Activated T-helper 2 cell treated with anti-CD3 and anti-CD28 coated beads, Interferon-gamma antibody, Interleukin-2, Interleukin-4, amounts not matched to agents 10 μg/mL and 5 μg/mL and 100 μg/mL, durations not matched to agents 14 hours and 24 hours and 36 hours (primary cell): ENCODE measurements at regions not wholly inside any gene's neighbourhood (a gene's known extent, or its start where the extent isn't known, plus 50 kb on each side); places are given as distances from the start of the nearest gene placed in this dataset.

Experiments used
- DNase-seq: peaks from one replicate; pipeline ENCODE4 v3.0.0; 2021; ENCODE audit warnings: low spot score
- H3K27ac Mint-ChIP-seq: one replicate; pipeline ENCODE4 v1.8.0; 2021; ENCODE audit warnings: mixed read lengths
- H3K27me3 Mint-ChIP-seq: one replicate; pipeline ENCODE4 v1.8.0; 2021; ENCODE audit warnings: low read depth, mixed read lengths
- H3K36me3 Mint-ChIP-seq: one replicate; pipeline ENCODE4 v1.8.0; 2021; ENCODE audit warnings: low read depth, mixed read lengths
- H3K4me1 Mint-ChIP-seq: one replicate; pipeline ENCODE4 v1.8.0; 2021; ENCODE audit warnings: low read depth, mixed read lengths
- H3K4me3 Mint-ChIP-seq: one replicate; pipeline ENCODE4 v1.8.0; 2021; ENCODE audit warnings: low read depth, mild to moderate bottlenecking, moderate library complexity, mixed read lengths
- H3K9me3 Mint-ChIP-seq: one replicate; pipeline ENCODE4 v1.8.0; 2021; ENCODE audit warnings: mixed read lengths
- intact Hi-C: fragments of 100-400 bp; cut with micrococcal nuclease; formaldehyde crosslinking; loops from one replicate; pipeline ENCODE4 v1.15.1; 2023

DNA sequence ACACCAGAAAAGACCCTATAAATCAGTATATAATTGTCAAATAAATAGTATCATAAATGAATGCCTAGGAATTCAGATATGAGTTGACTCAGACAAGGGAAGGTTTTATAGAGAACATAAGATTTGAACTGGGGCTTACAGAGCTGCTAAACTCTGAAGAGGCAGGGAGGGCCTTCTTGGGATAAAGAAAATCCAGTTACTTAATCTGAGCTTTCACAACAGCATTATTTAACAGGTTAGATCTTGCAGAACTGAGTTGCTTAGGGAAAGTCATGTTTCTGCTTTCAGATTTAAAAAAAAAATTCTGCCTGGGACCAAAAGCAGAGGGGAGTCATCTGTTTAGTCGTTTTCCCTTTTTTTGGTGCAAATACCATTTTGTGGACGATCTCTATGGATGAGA, 594.8 kb upstream of the FZD8 start:
- Mint-ChIP-seq H3K27me3 (no peaks in the 10 kb centered on the region), H3K27ac (no peak overlapping the region), H3K36me3 (no peaks in the 10 kb centered on the region), H3K4me1 (no peaks in the 10 kb centered on the region), H3K9me3 (peaks cover 40% of the 10 kb centered on the region), H3K4me3 (no peak overlapping the region)
- DNase-seq = no peak
- intact Hi-C loops = no loop called here

DNA sequence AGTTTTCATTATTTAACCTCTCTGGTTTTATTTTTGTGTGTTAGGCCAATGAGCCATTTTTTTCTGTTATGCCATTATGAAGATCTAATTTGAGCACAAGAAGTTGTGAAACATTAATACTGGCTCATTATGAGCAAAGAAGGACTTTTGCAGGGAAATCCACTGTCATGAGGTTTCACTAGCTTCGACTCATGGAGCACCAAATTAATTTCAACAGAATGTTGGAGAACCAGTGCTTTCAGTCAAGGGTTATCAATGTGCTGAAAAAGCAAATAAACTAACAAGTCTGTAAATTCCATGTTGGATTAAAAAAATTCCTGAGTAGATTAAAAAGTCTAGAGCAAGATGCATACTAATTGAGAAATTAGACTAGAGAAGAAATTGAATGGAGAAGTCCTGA, 594.2 kb upstream of the FZD8 start:
- no peak for DNase-seq
- intact Hi-C loops = no loop called here
- Mint-ChIP-seq H3K9me3 (peaks cover 40% of the 10 kb centered on the region), H3K36me3 (no peaks in the 10 kb centered on the region), H3K27ac (no peak overlapping the region), H3K27me3 (no peaks in the 10 kb centered on the region), H3K4me3 (no peak overlapping the region), H3K4me1 (no peaks in the 10 kb centered on the region)

DNA sequence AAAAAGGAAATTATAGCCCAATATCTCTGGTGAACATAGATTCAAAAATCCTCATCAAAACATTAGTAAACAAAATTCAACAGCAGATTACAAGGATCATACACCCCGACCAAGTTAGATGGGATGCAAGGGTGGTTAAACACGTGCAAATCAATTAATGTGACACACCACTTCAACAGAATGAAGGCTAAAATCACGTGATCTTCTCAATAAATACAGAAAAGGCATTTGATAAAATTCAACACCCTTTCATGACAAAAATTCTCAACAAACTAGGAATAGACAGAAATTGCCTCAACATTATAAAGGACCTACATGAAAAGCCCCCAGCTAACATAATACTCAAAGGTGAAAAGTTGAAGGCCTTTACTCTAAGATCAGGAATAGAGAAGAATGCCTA, 590.8 kb upstream of the FZD8 start:
- intact Hi-C loops = no loop called here
- H3K4me1 Mint-ChIP-seq = no peaks in the 10 kb centered on the region

DNA sequence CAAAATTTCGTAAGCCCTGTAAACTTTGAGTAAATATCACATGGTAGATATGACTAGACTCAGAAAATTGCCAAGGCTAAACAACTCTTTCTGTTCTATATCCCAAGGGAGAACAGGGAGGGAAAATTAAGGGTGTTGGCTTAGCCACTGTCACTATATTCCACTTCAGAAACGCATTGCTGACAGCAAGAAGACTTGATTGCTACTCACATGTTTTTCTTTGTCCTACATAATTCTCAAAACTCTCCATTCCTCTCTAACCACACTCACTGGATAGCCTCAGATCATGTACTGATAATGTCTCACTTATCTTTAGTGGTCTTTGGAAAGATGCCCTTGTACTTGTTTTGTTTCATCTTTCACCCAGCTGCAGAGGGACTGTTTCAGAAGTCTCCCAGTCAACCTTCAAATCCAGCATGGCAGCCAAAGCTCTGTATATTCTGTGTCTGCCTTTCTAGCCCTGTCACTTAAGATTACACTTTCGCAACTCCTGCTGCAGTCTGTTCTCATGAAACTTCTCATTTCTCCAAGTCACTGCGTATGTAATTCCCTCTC, 582.4 kb upstream of the FZD8 start:
- no peak for DNase-seq
- peaks cover 41% of the 10 kb centered on the region for H3K9me3 Mint-ChIP-seq
- no peaks in the 10 kb centered on the region for H3K4me1 Mint-ChIP-seq
- no peaks in the 10 kb centered on the region for H3K27me3 Mint-ChIP-seq
- H3K27ac Mint-ChIP-seq = no peak overlapping the region
- H3K4me3 Mint-ChIP-seq = no peak overlapping the region
- H3K36me3 Mint-ChIP-seq = no peaks in the 10 kb centered on the region
- intact Hi-C loops = no loop called here

More for the DNA sequence above, 590.8 kb upstream of the FZD8 start:
- H3K27ac Mint-ChIP-seq = no peak overlapping the region
- H3K36me3 Mint-ChIP-seq = no peaks in the 10 kb centered on the region
- no peaks in the 10 kb centered on the region for H3K27me3 Mint-ChIP-seq
- H3K9me3 Mint-ChIP-seq = peaks cover 40% of the 10 kb centered on the region
- no peak for DNase-seq
- H3K4me3 Mint-ChIP-seq = no peak overlapping the region

DNA sequence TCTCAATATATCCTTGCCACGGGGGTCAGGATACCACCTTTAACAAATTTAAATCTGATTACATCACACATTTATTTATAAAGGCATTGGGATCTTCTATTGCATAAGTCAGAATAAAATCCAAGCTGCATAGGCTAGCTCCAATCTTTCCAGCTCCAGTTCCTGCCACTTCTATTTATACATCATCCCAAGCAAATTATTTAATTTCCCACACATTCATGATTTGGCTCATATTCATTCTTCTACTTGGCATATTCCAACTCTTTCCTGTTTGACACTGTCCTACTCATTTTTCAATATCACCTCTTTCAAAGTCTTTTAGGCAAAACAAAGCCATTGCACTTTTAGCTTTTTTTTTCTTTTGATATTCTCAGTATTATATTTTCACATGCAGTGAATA, 579.0 kb upstream of the FZD8 start:
- H3K36me3 Mint-ChIP-seq = no peaks in the 10 kb centered on the region
- H3K27me3 Mint-ChIP-seq = no peaks in the 10 kb centered on the region
- no peak overlapping the region for H3K27ac Mint-ChIP-seq
- no peak overlapping the region for H3K4me3 Mint-ChIP-seq
- peaks cover 35% of the 10 kb centered on the region for H3K9me3 Mint-ChIP-seq
- no peaks in the 10 kb centered on the region for H3K4me1 Mint-ChIP-seq
- intact Hi-C loops = no loop called here
- DNase-seq = no peak

DNA sequence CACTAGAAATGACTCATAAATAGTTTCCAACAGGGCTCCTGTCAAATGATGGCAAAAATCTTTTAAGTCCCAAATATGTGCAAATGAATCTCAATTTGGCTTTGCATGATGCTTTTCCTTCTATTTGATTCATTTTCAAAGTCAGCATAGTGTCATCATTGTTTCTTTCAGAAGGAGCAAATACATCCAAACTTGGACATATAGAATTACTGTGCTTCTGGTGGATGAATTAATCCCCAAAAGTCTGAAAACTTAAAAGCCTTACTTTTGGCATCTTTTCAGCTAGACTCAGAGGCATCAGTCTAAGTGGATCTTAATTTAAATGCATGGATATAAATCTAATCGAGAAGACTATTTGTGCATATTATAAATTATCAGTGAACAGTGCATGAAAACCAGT, 578.1 kb upstream of the FZD8 start:
- Mint-ChIP-seq H3K36me3 (no peaks in the 10 kb centered on the region), H3K4me1 (no peaks in the 10 kb centered on the region), H3K9me3 (peaks cover 39% of the 10 kb centered on the region), H3K4me3 (no peak overlapping the region), H3K27me3 (no peaks in the 10 kb centered on the region), H3K27ac (no peak overlapping the region)
- no peak for DNase-seq
- intact Hi-C loops = no loop called here

DNA sequence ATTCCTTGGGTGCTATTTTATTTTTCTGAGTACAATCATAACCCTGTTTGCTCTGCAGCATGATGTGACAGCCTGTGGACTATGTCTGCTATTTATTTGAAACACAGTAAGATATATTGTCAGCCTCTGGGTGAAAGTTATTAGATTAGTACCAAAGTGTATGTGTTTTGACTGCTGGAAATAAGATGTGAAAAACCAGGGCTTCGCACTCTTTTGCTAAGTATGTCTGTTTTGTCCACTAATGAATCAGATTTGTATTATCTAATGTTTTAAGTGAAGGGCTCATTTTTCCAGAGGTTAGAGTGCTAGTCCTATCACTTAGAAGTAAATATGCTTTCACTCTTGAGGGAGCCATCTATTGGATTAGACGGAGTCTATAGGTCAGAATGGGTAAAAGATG, 569.8 kb upstream of the FZD8 start:
- Mint-ChIP-seq H3K27ac (no peak overlapping the region), H3K4me1 (no peaks in the 10 kb centered on the region), H3K4me3 (no peak overlapping the region), H3K9me3 (peaks cover 31% of the 10 kb centered on the region), H3K36me3 (no peaks in the 10 kb centered on the region), H3K27me3 (no peaks in the 10 kb centered on the region)
- DNase-seq = no peak
- intact Hi-C loops = no loop called here

DNA sequence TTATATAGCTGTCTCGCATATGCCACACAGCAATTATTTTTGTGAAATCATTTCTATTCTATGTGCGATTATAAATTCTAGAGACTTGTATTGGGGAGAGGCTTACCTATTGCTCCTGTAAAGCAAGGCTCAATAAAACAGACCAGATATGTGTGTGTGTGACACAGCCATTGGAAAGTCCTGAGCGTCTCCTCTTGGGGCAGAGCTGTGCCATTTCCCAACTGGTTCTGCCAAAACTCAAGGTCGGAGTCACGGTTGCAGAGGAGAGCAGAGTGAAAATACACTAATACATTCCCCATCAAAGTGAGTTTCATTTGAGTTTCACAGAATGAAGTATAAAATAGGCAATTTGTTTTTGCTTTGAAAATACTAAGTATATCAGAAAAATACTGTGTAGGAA, 567.4 kb upstream of the FZD8 start:
- no peaks in the 10 kb centered on the region for H3K27me3 Mint-ChIP-seq
- H3K27ac Mint-ChIP-seq = no peak overlapping the region
- H3K4me3 Mint-ChIP-seq = no peak overlapping the region
- DNase-seq = no peak
- intact Hi-C loops = no loop called here
- peaks cover 43% of the 10 kb centered on the region for H3K9me3 Mint-ChIP-seq
- no peaks in the 10 kb centered on the region for H3K4me1 Mint-ChIP-seq
- H3K36me3 Mint-ChIP-seq = no peaks in the 10 kb centered on the region

DNA sequence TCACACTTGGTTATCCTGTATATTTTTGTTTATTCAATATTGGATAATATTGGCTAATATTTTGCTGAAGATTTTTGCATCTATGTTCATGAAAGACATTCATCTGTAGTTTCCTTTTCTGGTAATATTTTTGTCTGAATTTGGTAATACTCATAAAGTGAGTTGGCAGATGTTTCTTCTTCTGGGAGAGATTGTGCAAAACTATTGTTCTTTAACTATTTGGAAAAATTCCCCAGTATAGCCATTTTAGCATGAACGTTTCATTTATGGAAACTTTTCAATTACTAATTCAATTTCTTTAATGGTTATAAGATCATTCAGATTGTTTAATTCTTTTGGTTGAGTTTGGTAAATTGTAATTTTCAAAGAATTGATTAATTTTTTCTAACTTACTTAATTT, 560.8 kb upstream of the FZD8 start:
- intact Hi-C loops = no loop called here
- H3K27me3 Mint-ChIP-seq = no peaks in the 10 kb centered on the region
- no peak overlapping the region for H3K4me3 Mint-ChIP-seq
- H3K27ac Mint-ChIP-seq = no peak overlapping the region
- H3K4me1 Mint-ChIP-seq = no peaks in the 10 kb centered on the region
- no peaks in the 10 kb centered on the region for H3K36me3 Mint-ChIP-seq
- no peak for DNase-seq
- H3K9me3 Mint-ChIP-seq = peaks cover 47% of the 10 kb centered on the region

DNA sequence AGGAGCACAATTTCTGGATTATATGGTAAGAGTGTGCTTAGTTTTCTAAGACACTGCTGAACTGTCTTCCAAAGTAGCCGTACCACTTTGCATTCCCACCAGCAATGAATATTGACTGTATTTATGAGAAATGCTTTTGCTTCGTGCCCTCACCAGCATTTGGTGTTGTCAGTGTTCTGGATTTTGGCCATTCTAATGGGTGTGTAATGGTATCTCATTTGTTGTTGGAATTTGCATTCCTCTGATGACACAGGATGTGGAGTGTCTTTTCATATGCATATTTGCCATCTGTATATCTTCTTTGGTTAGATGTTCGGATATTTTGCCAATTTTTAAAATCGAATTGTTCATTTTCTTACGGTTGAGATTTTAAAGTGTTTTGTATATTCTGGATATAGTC, 558.5 kb upstream of the FZD8 start:
- no peaks in the 10 kb centered on the region for H3K36me3 Mint-ChIP-seq
- H3K9me3 Mint-ChIP-seq = peaks cover 45% of the 10 kb centered on the region
- no peak overlapping the region for H3K27ac Mint-ChIP-seq
- H3K27me3 Mint-ChIP-seq = no peaks in the 10 kb centered on the region
- H3K4me3 Mint-ChIP-seq = no peak overlapping the region
- no peak for DNase-seq
- intact Hi-C loops = no loop called here
- no peaks in the 10 kb centered on the region for H3K4me1 Mint-ChIP-seq

DNA sequence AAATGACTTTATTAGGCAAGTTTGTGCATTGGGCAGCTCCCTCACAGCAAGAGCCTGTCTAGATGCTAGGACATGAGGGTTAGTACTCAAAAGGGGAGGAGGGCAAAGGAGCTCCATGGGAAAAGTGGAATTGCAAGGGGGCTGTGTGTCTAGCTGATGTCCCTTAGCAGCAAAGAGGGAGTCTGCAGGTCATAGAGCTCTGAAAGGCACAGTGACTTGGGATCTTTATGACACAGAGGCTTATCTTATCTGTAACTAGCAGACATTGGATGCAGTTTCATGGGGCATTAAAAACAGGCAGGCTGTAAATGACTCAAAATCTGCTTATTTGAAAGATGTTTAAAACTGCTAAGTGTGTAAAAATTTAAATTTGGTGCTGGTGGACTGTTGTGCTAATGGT, 556.2 kb upstream of the FZD8 start:
- intact Hi-C loops = no loop called here
- Mint-ChIP-seq H3K36me3 (no peaks in the 10 kb centered on the region), H3K27me3 (no peaks in the 10 kb centered on the region), H3K4me3 (no peak overlapping the region), H3K4me1 (no peaks in the 10 kb centered on the region), H3K27ac (no peak overlapping the region), H3K9me3 (peaks cover 51% of the 10 kb centered on the region)
- DNase-seq = no peak

DNA sequence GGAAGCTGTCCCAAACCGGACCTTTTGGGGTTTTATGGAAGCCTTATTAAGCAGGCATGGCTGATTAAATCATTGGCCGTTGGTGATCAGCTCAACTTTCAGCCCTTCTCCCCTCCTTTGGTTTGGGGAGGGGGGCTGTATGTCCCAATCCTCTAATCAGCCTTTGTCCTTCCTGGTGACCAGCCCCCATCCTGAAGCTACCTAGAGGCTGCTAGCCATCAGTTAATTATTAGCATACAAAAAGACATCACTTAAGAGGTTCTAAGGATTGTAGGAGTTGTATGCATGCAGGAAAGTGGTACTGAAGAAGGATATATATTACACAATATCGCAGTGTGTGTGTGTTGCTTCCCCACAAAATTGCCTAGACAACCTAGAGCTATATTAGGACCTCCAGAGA, 553.3 kb upstream of the FZD8 start:
- intact Hi-C loops = no loop called here
- H3K4me1 Mint-ChIP-seq = no peaks in the 10 kb centered on the region
- no peaks in the 10 kb centered on the region for H3K36me3 Mint-ChIP-seq
- peaks cover 61% of the 10 kb centered on the region for H3K9me3 Mint-ChIP-seq
- H3K27ac Mint-ChIP-seq = no peak overlapping the region
- no peak for DNase-seq
- no peak overlapping the region for H3K4me3 Mint-ChIP-seq
- H3K27me3 Mint-ChIP-seq = no peaks in the 10 kb centered on the region

DNA sequence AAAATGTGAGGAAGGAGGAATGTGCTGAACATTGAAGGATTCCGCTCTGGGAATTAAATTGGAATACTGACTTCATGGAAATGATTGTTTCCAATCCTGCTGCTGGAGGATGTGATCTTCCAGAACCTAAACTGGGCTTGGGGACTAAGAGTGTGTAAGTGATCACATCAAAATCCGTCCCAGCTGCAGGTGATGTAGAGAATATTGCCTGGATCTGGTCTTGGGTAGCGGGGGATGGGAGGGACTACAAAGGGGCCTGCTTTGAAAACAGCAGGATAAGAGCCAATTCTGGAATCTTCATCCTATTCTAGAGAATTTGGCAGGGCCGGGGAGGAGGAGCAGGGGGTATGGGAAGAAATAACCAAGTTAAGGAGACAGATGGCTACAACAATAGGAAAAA, 552.2 kb upstream of the FZD8 start:
- H3K27me3 Mint-ChIP-seq = no peaks in the 10 kb centered on the region
- no peaks in the 10 kb centered on the region for H3K4me1 Mint-ChIP-seq
- H3K27ac Mint-ChIP-seq = no peak overlapping the region
- H3K9me3 Mint-ChIP-seq = peaks cover 66% of the 10 kb centered on the region
- DNase-seq = no peak
- no peaks in the 10 kb centered on the region for H3K36me3 Mint-ChIP-seq
- intact Hi-C loops = no loop called here
- H3K4me3 Mint-ChIP-seq = no peak overlapping the region

DNA sequence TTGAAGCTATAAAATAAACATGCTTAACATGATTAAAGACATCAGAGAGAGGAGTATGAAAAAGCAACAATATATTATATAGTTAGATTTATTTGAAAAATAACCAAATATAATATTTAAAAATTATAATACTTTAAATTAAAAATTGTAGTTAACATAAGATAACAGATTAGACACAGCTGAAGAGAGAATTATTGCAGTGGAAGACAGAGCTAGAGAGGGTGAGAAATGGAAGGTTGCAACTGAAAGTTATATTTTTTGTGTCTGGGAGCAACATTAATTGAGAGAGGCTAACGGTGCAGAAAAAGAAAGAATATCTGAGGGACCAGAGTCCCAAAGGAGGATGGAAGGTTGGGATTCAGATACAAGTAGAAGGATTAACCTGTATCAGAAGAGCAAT, 548.9 kb upstream of the FZD8 start:
- intact Hi-C loops = no loop called here
- Mint-ChIP-seq H3K4me1 (no peaks in the 10 kb centered on the region), H3K27me3 (no peaks in the 10 kb centered on the region), H3K36me3 (no peaks in the 10 kb centered on the region), H3K9me3 (peaks cover 63% of the 10 kb centered on the region), H3K27ac (no peak overlapping the region), H3K4me3 (no peak overlapping the region)
- DNase-seq = no peak
